SK-N-MC (cell line): ENCODE measurements at regions not wholly inside any gene's neighbourhood (a gene's known extent, or its start where the extent isn't known, plus 50 kb on each side); places are given as distances from the start of the nearest gene placed in this dataset.

ENCODE experiments used
- FOXP2 ChIP-seq: optimal IDR thresholded peaks from 2 replicates; pipeline ENCODE3; 2011; ENCODE audit warnings: mild to moderate bottlenecking, moderate library complexity; ENCODE audit not compliant: insufficient read depth; ENCODE audit errors: extremely low read length, control extremely low read depth
- POLR2AphosphoS5 ChIP-seq: IDR thresholded peaks from 2 replicates; pipeline ENCODE4 v1.6.1; 2012; ENCODE audit warnings: mild to moderate bottlenecking, low read depth, low read length, borderline replicate concordance

DNA sequence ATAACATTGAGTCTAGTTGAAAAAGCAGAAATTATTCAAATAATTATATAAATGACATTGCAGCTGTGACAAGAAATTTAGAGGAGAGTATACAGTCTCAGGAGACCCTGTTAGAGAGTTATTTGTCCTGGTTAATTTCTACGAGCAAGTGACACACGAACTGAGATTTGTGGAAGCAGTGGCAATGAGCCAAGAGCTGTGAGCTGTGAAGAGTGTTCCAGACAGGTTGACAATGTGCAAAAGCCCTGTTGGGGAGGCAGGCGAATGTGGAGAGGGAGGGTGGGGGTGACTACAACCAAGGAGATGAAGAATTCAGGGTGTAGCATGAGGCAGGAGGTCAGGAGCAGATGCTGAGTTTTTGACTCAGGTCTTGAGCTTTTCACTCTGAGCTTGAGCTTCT lies 620.2 kb upstream of the TENM4 start:
- no peak for TF ChIP-seq POLR2AphosphoS5
- TF ChIP-seq FOXP2 = no peak
